ENCODE measurements at regions not wholly inside any gene's neighbourhood (a gene's known extent, or its start where the extent isn't known, plus 50 kb on each side); places are given as distances from the start of the nearest gene placed in this dataset. TPM values are rescaled to one million over a fixed set of nuclear protein-coding genes. Genes with fewer than 3 reads are reported as not detected.

DNA sequence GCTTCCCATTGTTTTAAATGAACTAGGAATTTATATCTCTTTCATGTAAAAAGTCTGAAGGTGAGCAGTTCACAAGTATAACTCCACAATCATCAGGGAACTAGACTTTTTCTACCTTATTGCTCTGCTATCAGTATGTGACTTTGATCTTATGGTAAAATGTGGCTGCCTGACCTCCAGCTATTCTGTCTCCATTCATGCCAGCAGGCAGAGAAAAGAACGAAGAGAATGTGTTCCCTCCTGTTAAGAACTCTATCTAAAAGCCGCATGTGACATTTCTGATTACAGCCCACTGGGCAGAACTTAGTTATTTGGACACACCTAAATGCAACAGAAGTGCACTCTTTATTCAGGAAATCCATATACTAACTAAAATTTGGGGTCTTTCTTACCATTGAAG, 102.8 kb upstream of the MBL2 start:
- no peak for DNase-seq

DNA sequence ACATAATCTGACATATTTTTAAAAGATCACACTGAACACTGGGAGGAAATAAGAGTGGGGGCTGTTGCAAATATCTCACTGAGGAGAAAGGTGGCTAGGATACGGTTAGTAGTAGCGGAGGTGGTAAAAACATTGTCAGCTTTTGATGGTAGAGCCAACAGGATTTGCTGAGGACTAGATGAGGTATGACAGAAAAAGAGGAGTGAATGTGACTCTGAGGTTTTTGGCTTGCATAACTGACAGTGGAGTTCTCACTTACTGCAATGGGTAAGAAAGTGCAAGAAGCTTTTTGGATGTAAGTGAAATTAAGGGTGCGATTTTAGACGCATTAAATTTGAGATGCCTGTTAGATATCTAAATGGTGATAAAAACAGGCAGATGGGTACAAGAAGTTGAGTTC, 102.0 kb upstream of the MBL2 start:
- DNase-seq, result no peak

DNA sequence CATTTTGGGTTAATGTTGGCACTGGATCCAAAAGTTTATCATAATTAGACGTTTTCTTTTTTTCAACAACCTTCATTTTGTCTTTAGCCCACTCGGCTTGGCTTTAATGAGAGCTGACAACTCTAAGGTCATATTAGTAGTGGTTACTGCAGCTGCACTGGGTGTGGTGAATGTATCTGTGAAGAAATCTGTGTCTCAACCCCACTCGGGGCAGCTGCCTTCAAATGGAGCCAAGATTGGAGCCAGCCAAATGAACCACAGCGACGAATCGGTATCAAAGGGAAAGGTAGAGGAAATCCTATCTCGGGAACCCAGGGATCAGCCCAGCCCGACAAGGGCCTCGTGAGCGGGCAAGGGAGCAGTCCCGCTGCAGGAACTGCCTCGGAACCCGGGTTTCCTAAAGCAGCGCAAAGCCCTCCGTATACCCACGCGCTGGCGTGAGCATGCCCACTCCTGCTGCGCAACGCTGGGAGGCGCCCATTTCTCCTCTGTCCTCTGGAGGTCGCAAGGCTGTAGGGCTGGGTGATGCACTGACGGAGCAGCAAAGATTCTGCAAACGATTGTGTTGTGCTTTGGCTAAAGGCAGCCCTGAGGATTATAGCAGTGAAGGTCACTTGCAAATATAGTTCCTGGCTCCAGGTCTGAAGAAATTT, 98.7 kb upstream of the MBL2 start:
- no peak for DNase-seq

DNA sequence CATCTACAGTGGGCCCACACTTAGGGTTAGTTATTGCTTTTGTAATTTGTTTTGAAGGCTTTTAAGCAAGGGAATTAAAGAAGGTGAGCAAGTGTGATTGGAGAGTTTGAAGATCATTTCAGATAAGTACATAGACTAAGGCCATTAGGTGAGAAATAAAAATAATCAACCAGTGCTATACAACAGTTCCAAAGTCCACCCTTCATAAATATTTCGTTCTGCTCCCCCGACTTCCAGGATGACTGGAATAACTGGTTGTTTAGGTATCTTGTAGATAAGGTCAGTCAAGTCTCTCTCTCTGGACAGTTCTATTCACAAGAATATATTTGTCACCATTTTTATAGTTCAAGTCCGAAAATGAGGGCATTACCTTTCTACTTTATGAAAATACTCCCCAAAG, 98.0 kb upstream of the MBL2 start:
- no peak for DNase-seq

DNA sequence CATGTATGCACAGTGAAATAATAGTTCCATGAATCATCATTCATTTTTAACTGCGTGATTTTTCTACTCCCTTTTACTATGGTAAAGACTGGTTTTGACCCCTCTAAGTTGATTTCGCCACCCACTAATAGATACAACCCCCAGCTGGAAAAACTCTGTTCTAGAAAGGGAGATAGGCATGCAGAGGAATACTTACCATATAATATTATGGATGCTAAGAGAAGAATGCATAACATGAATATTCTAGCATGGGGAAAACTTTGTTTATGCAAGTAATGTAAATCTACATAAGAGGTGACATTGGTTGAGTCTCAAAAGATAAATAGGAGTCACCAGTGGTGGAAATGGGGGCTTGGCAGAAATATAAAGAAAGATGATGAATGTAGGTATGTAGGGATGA, 97.3 kb upstream of the MBL2 start:
- DNase-seq, result no peak

DNA sequence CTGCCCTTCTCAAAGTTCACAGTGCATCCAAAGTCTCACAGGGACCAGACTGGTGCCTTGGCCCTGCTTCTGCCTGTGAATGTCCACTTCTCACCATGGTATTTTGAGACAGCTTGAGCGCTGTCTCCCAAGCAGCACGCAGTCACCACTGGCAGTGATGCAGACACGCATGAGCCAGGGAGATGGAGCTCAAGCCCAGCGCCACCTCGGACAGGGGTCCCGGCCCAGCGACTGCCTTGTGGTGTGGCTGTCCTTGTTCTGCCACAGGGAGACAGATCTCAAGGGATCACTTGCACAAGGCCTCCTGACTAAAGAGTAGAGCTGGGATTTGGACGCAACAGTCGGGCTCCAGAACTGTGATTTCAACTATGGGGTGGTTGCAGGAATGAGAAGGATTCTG, 92.6 kb upstream of the MBL2 start:
- DNase-seq, result no peak

DNA sequence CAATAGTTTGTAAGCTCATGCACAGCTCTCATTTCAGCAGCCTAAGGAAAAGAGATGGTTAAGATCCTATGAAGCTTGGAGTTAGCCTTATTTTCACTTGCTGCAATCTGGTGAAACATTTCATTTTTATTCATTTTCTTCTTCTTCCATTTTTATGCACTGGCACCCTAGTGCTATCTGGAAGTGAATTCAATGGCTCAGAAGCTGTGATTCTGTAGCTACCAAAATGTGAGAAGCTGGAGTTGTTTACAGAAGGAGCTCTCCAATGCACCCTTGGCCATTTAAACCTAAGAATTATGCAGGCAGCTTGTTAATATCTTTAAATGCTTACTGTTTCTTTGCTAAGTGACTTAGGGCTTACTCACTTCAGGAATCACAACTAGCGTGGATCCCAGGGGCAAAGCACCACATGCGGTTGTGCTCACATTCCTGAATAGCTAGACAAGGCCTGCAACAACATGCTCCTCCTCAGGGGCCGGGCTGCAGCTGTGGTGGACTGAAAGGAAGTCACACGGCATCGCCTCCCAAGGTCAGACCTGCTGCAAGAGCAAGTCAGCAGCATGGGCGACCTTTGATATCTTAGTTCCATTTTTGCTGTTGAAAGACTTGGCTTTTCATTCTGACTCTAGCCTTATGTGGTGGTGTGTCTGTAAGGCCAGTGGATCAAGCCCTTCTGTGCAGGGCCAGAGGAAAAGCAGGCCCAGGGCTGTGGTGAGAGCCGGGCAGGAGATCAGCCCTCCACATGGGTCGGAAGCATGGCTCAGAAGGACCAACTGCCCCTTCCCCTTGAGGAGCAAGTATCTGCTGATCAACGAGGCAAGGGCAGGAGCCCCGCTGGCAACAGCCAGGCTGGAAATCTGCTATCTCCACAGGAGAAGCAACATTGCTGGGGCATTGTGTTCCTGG, 91.9 kb upstream of the MBL2 start:
- no peak for DNase-seq

DNA sequence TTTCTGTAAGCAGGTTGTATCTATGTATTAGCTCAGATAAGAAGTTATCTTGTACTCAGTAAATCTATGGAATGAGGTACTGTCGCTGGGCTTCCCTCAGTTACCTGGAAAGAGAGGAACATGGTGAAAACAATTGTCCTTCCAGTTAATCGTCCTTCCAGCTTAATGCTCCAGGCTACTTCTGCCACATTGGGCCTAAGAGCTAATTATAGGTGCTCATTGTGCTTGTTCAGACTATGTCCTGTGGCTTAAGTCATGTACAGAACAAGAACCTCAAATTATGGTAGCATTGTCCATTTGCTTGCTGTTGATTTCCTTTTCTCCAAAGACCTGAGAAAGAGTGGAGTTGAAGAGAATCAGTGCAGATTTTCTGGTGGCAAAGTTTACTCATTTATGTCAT, 86.1 kb upstream of the MBL2 start:
- no peak for DNase-seq

DNA sequence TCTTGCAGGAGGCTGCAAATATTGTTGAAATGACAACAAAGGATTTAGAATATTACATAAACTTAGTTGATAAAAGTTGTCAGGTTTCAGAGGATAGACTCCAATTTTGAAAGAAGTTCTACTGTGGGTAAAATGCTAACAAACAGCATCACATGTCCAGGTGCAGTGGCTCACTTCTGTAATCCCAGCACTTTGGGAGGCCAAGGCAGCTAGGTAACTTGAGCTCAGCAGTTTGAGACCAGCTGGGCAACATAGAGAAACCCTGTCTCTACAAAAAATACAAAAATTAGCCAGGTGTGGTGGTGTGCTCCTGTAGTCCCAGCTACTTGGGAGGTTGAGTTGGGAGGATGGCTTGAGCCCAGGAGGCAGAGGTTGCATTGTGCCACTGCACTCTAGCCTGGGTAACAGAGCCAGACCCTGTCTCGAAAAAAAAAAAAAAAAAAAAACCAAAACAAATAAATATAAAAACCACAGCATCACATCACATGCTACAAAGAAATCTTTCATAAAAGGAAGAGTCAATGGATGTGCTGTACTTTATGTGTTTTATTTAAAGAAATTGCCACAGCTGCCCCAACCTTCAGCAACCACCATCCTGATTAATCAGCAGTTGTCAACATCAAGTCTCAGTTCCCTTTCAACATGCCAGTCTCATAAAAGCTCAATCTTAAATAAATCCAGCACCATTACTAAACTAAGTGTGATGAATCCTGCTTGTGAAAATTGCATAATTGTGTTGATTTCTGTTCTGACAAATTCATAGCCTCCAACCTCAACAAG, 83.2 kb upstream of the MBL2 start:
- no peak for DNase-seq

DNA sequence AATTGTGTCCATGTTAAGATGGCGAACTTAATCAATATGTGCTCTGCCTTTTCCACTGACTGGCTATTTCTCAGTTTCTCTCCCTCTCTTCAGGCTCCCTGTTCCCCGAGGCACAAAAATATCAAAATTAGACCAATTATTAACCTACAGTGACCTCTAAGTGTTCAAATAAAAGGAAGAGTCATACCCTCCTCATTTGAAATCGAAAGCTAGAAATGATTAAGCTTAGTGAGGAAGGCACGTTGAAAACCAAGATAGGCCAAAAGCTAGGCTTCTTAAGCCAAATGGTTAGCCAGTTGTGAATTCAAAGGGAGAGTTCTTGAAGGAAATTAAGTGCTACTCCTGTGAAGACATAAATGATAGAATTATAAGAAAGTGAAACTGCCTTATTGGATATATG, 81.1 kb upstream of the MBL2 start:
- no peak for DNase-seq

DNA sequence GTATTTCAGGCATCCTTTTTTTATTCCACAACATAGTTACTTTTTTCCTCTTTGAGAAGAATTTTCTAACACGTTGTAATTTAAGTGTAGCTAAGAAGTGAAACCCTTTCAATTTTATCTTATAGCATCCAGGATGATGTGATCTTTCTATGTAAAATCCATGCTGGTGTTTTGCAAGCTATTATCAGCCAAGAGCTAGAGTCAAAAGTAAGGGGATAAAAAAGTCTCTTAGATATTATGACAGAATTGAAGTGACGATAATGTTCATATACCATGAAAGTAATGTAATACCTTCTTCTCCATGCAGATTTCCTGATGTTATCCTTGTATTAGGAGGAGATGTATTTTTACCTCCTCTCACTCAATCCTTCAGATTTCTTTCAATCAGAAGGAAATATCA, 64.2 kb upstream of the MBL2 start:
- DNase-seq, result no peak

Small RNA genes in the stretch of these regions (small RNA-seq; reads per million reads assigned to genes)
- gene RF00019 (ENCODE audit: low replicate concordance), result not detected
- gene RNA5SP318 (ENCODE audit: low replicate concordance), result not detected
- not detected for gene SNRPEP8 (ENCODE audit: low replicate concordance)
